ENCODE measurements at regions not wholly inside any gene's neighbourhood (a gene's known extent, or its start where the extent isn't known, plus 50 kb on each side); places are given as distances from the start of the nearest gene placed in this dataset.

DNA sequence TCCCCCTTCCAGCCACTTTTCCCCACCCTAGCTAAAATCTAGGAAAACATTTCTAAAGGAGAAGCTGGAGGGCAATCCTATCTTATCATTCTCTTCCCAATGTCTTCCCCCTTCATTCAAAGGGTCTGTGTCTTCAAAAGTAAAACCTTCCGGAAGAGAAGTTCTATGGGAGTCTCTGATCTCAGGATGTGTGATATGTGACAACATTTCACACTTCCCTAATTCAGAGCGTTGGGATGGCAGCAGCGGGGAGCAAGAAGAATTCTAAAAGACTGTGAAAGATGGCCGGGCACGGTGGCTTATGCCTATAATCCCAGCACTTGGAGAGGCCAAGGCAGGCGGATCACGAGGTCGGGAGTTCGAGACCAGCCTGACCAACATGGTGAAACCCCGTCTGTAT, 65.4 kb upstream of the AKIRIN2 start:
- TF ChIP-seq, protein P1, sequence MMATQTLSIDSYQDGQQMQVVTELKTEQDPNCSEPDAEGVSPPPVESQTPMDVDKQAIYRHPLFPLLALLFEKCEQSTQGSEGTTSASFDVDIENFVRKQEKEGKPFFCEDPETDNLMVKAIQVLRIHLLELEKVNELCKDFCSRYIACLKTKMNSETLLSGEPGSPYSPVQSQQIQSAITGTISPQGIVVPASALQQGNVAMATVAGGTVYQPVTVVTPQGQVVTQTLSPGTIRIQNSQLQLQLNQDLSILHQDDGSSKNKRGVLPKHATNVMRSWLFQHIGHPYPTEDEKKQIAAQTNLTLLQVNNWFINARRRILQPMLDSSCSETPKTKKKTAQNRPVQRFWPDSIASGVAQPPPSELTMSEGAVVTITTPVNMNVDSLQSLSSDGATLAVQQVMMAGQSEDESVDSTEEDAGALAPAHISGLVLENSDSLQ (IDR thresholded peaks at IDR 0.05), result no peak
- no peak for TF ChIP-seq BHLHE40 (IDR thresholded peaks at IDR 0.05; ENCODE audit: borderline replicate concordance)
- no peak for TF ChIP-seq SUZ12 (IDR thresholded peaks at IDR 0.05)

Measured in HEK293T (cell line).